H9 (cell line): ENCODE measurements at regions not wholly inside any gene's neighbourhood (a gene's known extent, or its start where the extent isn't known, plus 50 kb on each side); places are given as distances from the start of the nearest gene placed in this dataset.

Source experiments
- DNase-seq: peaks from one replicate; pipeline ENCODE4 v3.0.0-alpha.2; 2017
- H2AFZ ChIP-seq: one replicate; pipeline ENCODE4 v1.6.1; 2013; ENCODE audit warnings: mild to moderate bottlenecking, low read length, control low read depth, moderate library complexity
- H2AK5ac ChIP-seq: 2 replicates; pipeline ENCODE4 v1.6.1; 2013; ENCODE audit warnings: low read length, control low read depth, mixed read lengths; ENCODE audit not compliant: insufficient read length
- H2BK120ac ChIP-seq: one replicate; pipeline ENCODE4 v1.6.1; 2013; ENCODE audit warnings: low read depth, mild to moderate bottlenecking, low read length, control low read depth, inconsistent platforms; ENCODE audit not compliant: poor library complexity, severe bottlenecking
- H2BK12ac ChIP-seq: 2 replicates; pipeline ENCODE4 v1.6.1; 2013; ENCODE audit warnings: low read length, control low read depth, mixed read lengths, low read depth; ENCODE audit not compliant: insufficient read length
- H2BK15ac ChIP-seq: 2 replicates; pipeline ENCODE4 v1.6.1; 2013; ENCODE audit warnings: low read depth, low read length, control low read depth
- H2BK20ac ChIP-seq: one replicate; pipeline ENCODE4 v1.6.1; 2013; ENCODE audit warnings: low read depth, mild to moderate bottlenecking, low read length, control low read depth, inconsistent platforms; ENCODE audit not compliant: poor library complexity, severe bottlenecking
- H2BK5ac ChIP-seq: 2 replicates; pipeline ENCODE4 v1.6.1; 2013; ENCODE audit warnings: low read length, control low read depth, mixed read lengths; ENCODE audit not compliant: insufficient read length
- H3K14ac ChIP-seq: 2 replicates; pipeline ENCODE4 v1.6.1; 2013; ENCODE audit warnings: low read length, control low read depth; ENCODE audit not compliant: insufficient read depth
- H3K18ac ChIP-seq: 2 replicates; pipeline ENCODE4 v1.6.1; 2013; ENCODE audit warnings: low read depth, mild to moderate bottlenecking, mixed read lengths, low read length, control low read depth; ENCODE audit not compliant: insufficient read length
- H3K23ac ChIP-seq: 2 replicates; pipeline ENCODE4 v1.6.1; 2013; ENCODE audit warnings: low read length, control low read depth, mixed read lengths, low read depth; ENCODE audit not compliant: insufficient read length
- H3K23me2 ChIP-seq: 2 replicates; pipeline ENCODE4 v1.6.1; 2013; ENCODE audit warnings: low read depth, mild to moderate bottlenecking, mixed read lengths, low read length, control low read depth; ENCODE audit not compliant: insufficient read length, poor library complexity, severe bottlenecking
- H3K27ac ChIP-seq: 2 replicates; pipeline ENCODE4 v1.5.1; 2013; ENCODE audit warnings: low read length, control low read depth, mixed read lengths, low read depth; ENCODE audit not compliant: insufficient read length
- H3K27me3 ChIP-seq: 2 replicates; pipeline ENCODE4 v1.6.1; 2013; ENCODE audit warnings: low read length, control low read depth, inconsistent platforms; ENCODE audit not compliant: insufficient read depth
- H3K4ac ChIP-seq: 2 replicates; pipeline ENCODE4 v1.6.1; 2013; ENCODE audit warnings: low read depth, mild to moderate bottlenecking, control low read depth, inconsistent platforms, low read length, moderate library complexity
- H3K4me1 ChIP-seq: 2 replicates; pipeline ENCODE4 v1.6.1; 2013; ENCODE audit warnings: low read length, control low read depth, inconsistent platforms; ENCODE audit not compliant: insufficient read depth
- H3K4me2 ChIP-seq: 2 replicates; pipeline ENCODE4 v1.6.1; 2013; ENCODE audit warnings: low read length, control low read depth, mixed read lengths; ENCODE audit not compliant: insufficient read length, insufficient read depth
- H3K56ac ChIP-seq: 2 replicates; pipeline ENCODE4 v1.6.1; 2013; ENCODE audit warnings: low read depth, mild to moderate bottlenecking, mixed read lengths, low read length, control low read depth; ENCODE audit not compliant: insufficient read length
- H3K79me1 ChIP-seq: 2 replicates; pipeline ENCODE4 v1.6.1; 2013; ENCODE audit warnings: low read depth, mild to moderate bottlenecking, moderate library complexity, low read length, control low read depth, inconsistent platforms; ENCODE audit not compliant: insufficient read depth, poor library complexity, severe bottlenecking
- H3K79me2 ChIP-seq: 2 replicates; pipeline ENCODE4 v1.6.1; 2013; ENCODE audit warnings: low read length, control low read depth, inconsistent platforms; ENCODE audit not compliant: insufficient read depth
- H3K9ac ChIP-seq: 2 replicates; pipeline ENCODE4 v1.6.1; 2013; ENCODE audit warnings: low read length, control low read depth, mixed read lengths; ENCODE audit not compliant: insufficient read length; ENCODE audit errors: extremely low read depth
- H3K9me3 ChIP-seq: one replicate; pipeline ENCODE4 v1.6.1; 2013; ENCODE audit warnings: low read depth, low read length, inconsistent platforms; ENCODE audit not compliant: control insufficient read depth
- H3T11ph ChIP-seq: one replicate; pipeline ENCODE4 v1.6.1; 2013; ENCODE audit warnings: mild to moderate bottlenecking, low read length, control low read depth, inconsistent platforms
- H4K20me1 ChIP-seq: one replicate; pipeline ENCODE4 v1.6.1; 2013; ENCODE audit not compliant: control insufficient read depth, insufficient read length, insufficient read depth
- H4K5ac ChIP-seq: 2 replicates; pipeline ENCODE4 v1.6.1; 2013; ENCODE audit warnings: low read depth, mild to moderate bottlenecking, mixed read lengths, low read length, control low read depth; ENCODE audit not compliant: insufficient read length
- H4K8ac ChIP-seq: replicated peaks from 2 replicates; pipeline ENCODE4 v1.6.1; 2013; ENCODE audit warnings: low read length, control low read depth, mixed read lengths, low read depth; ENCODE audit not compliant: insufficient read length
- H4K91ac ChIP-seq: 2 replicates; pipeline ENCODE4 v1.6.1; 2013; ENCODE audit warnings: low read depth, mild to moderate bottlenecking, moderate library complexity, mixed read lengths, low read length, control low read depth; ENCODE audit not compliant: insufficient read length
- H3K27ac Mint-ChIP-seq, 3 experiments: 2 replicates in 2 of 3; 3 replicates in 1 of 3; pipeline ENCODE4 v1.8.0; 2020 to 2021; ENCODE audit warnings: mixed read lengths in 3 of 3, mild to moderate bottlenecking in 1 of 3, moderate library complexity in 1 of 3
- H3K27me3 Mint-ChIP-seq: 2 replicates; pipeline ENCODE4 v1.8.0; 2021; ENCODE audit warnings: low read depth, mild to moderate bottlenecking, moderate library complexity, mixed read lengths
- H3K36me3 Mint-ChIP-seq, 3 experiments: 2 replicates in 2 of 3; 3 replicates in 1 of 3; pipeline ENCODE4 v1.8.0; 2020 to 2021; ENCODE audit warnings: low read depth in 3 of 3, mixed read lengths in 3 of 3; ENCODE audit not compliant: insufficient read depth in 1 of 3
- H3K4me1 Mint-ChIP-seq, 2 experiments: 2 replicates each; pipeline ENCODE4 v1.8.0; 2020; ENCODE audit warnings: mixed read lengths in 2 of 2
- H3K4me3 Mint-ChIP-seq, 2 experiments: 2 replicates in 1 of 2; 3 replicates in 1 of 2; pipeline ENCODE4 v1.8.0; 2020 to 2021; ENCODE audit warnings: mild to moderate bottlenecking in 2 of 2, mixed read lengths in 2 of 2, moderate library complexity in 1 of 2
- H3K9me3 Mint-ChIP-seq, 2 experiments: 2 replicates in 1 of 2; 3 replicates in 1 of 2; pipeline ENCODE4 v1.8.0; 2020; ENCODE audit warnings: mild to moderate bottlenecking in 2 of 2, mixed read lengths in 2 of 2, moderate library complexity in 1 of 2
- CTCF ChIP-seq: fragments of 200-600 bp; sonication (generic); conservative IDR thresholded peaks from 3 replicates; pipeline ENCODE4 v1.8.0; 2021; ENCODE audit warnings: antibody characterized with exemption, mild to moderate bottlenecking
- WGBS: extraction: QIAGEN DNeasy Blood & Tissue Kit; methylation state at CpG from one replicate; pipeline ENCODE4 v1.1.7; 2013; ENCODE audit warnings: missing lambda C conversion rate, low lambda C conversion rate, mixed read lengths; ENCODE audit not compliant: insufficient read length; ENCODE audit errors: extremely low coverage; 5-methylcytosine and 5-hydroxymethylcytosine counted together

GRCh38 chr5:97991236-97991635 is 782.2 kb upstream of the RGMB start:
- H3K4me2 ChIP-seq, result no peak overlapping the region
- no peak overlapping the region for H3T11ph ChIP-seq
- H4K8ac ChIP-seq, result no peak overlapping the region
- H3K79me2 ChIP-seq, result no peaks in the 10 kb centered on the region
- no peaks in the 10 kb centered on the region for H3K9me3 ChIP-seq
- no peak overlapping the region for H3K4ac ChIP-seq
- no peak for DNase-seq
- no peak overlapping the region for H3K23ac ChIP-seq
- H2BK5ac ChIP-seq, result no peak overlapping the region
- no peak overlapping the region for H2BK120ac ChIP-seq
- H2BK15ac ChIP-seq, result no peak overlapping the region
- Mint-ChIP-seq H3K9me3 (peaks cover 11 to 16% of the 10 kb centered on the region in 2 experiments; a peak in 4 of 5 replicates), H3K36me3 (peaks cover 0 to 8% (median 6%) of the 10 kb centered on the region in 3 experiments; a peak in 3 of 7 replicates), H3K4me1 (peaks cover 0 to 2% of the 10 kb centered on the region in 2 experiments; a peak in 2 of 4 replicates), H3K4me3 (no peak overlapping the region), H3K27me3 (no peaks in the 10 kb centered on the region), H3K27ac (no peak overlapping the region)
- no peak overlapping the region for H2AK5ac ChIP-seq
- no peaks in the 10 kb centered on the region for H3K4me1 ChIP-seq
- no peak overlapping the region for H3K14ac ChIP-seq
- no peak overlapping the region for H3K18ac ChIP-seq
- H3K27me3 ChIP-seq, result no peaks in the 10 kb centered on the region
- no peak overlapping the region for H2BK20ac ChIP-seq
- no peak overlapping the region for H3K9ac ChIP-seq
- H3K79me1 ChIP-seq, result no peaks in the 10 kb centered on the region
- no CpG with 5 or more reads among the region's 7 CpGs for WGBS
- H3K56ac ChIP-seq, result no peak overlapping the region
- no peak overlapping the region for H2BK12ac ChIP-seq
- H4K5ac ChIP-seq, result no peak overlapping the region
- TF ChIP-seq CTCF, result no peak
- no peak overlapping the region for H2AFZ ChIP-seq
- H3K23me2 ChIP-seq, result no peaks in the 10 kb centered on the region
- H3K27ac ChIP-seq, result no peak overlapping the region
- H4K91ac ChIP-seq, result no peak overlapping the region
- H4K20me1 ChIP-seq, result no peaks in the 10 kb centered on the region
